KMS-11 (cell line): ENCODE measurements at regions not wholly inside any gene's neighbourhood (a gene's known extent, or its start where the extent isn't known, plus 50 kb on each side); places are given as distances from the start of the nearest gene placed in this dataset.

ENCODE experiments used
- H2AFZ ChIP-seq: fragments of 200-600 bp; sonication (generic); 2 replicates; pipeline ENCODE4 v1.6.1; 2016; ENCODE audit warnings: antibody characterized with exemption, mixed run types, low read depth
- H3K27ac ChIP-seq: fragments of 200-600 bp; sonication (generic); 2 replicates; pipeline ENCODE4 v1.6.1; 2016; ENCODE audit warnings: mild to moderate bottlenecking, mixed run types
- H3K27me3 ChIP-seq: fragments of 200-600 bp; sonication (generic); 2 replicates; pipeline ENCODE4 v1.6.1; 2017; ENCODE audit warnings: mild to moderate bottlenecking, low read depth, mixed run types, moderate library complexity; ENCODE audit not compliant: insufficient read depth
- H3K36me3 ChIP-seq: fragments of 200-600 bp; sonication (generic); 2 replicates; pipeline ENCODE4 v1.6.1; 2017; ENCODE audit warnings: mild to moderate bottlenecking, mixed run types; ENCODE audit not compliant: insufficient read depth
- H3K4me1 ChIP-seq: fragments of 200-600 bp; sonication (generic); 2 replicates; pipeline ENCODE4 v1.6.1; 2016; ENCODE audit warnings: mild to moderate bottlenecking, low read depth, mixed run types; ENCODE audit not compliant: poor library complexity, severe bottlenecking
- H3K4me2 ChIP-seq: fragments of 200-600 bp; sonication (generic); 2 replicates; pipeline ENCODE4 v1.7.0; 2016; ENCODE audit warnings: mild to moderate bottlenecking, mixed run types
- H3K4me3 ChIP-seq: fragments of 200-600 bp; sonication (generic); IDR thresholded peaks from 2 replicates; pipeline ENCODE4 v1.6.1; 2017; ENCODE audit warnings: low read depth, low read length, mixed read lengths; ENCODE audit not compliant: insufficient read depth
- H3K79me2 ChIP-seq: fragments of 200-600 bp; sonication (generic); 2 replicates; pipeline ENCODE4 v1.6.1; 2016; ENCODE audit warnings: low read depth, mixed run types; ENCODE audit not compliant: insufficient read depth
- H3K9ac ChIP-seq: fragments of 200-600 bp; sonication (generic); 2 replicates; pipeline ENCODE4 v1.6.1; 2016; ENCODE audit warnings: mild to moderate bottlenecking, mixed run types
- H4K20me1 ChIP-seq: fragments of 200-600 bp; sonication (generic); 2 replicates; pipeline ENCODE4 v1.6.1; 2016; ENCODE audit warnings: mild to moderate bottlenecking, mixed run types; ENCODE audit not compliant: insufficient read depth
- CTCF ChIP-seq: fragments of 200-600 bp; sonication (generic); conservative IDR thresholded peaks from 2 replicates; pipeline ENCODE4 v1.6.1; 2017; ENCODE audit warnings: low read depth, mild to moderate bottlenecking, antibody characterized with exemption, low read length, moderate library complexity, mixed read lengths

DNA sequence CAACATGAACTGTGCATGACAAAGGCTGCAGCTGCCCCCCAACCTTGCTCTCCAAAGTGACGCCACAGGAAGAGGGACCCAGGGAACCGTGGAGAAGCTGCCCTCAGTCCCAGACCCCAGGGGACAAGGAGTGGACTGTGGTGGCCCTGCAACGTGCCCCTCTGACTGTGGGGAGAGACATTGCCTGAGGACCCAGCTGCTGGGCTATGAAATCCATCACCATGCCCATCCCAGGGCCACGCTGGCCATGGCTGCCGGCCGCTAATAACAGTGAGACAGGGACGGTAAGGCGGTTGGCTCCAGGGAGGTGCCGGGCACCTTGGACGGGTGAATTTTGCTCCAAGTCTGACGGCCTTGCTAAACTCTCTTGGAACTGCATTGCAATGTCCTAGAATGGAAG is 211.3 kb upstream of the HDAC4 start:
- Histone ChIP-seq H3K36me3 (no peaks in the 10 kb centered on the region), H3K27ac (no peak overlapping the region), H4K20me1 (no peaks in the 10 kb centered on the region), H2AFZ (no peak overlapping the region), H3K4me3 (no peak overlapping the region), H3K9ac (no peak overlapping the region), H3K79me2 (no peaks in the 10 kb centered on the region), H3K4me1 (no peaks in the 10 kb centered on the region), H3K4me2 (no peak overlapping the region), H3K27me3 (peaks cover 9% of the 10 kb centered on the region)
- TF ChIP-seq CTCF = no peak

- Histone ChIP-seq H4K20me1 (no peaks in the 10 kb centered on the region), H3K79me2 (no peaks in the 10 kb centered on the region), H3K9ac (no peak overlapping the region), H3K36me3 (no peaks in the 10 kb centered on the region), H3K27me3 (peaks cover 9% of the 10 kb centered on the region), H3K4me2 (no peak overlapping the region), H2AFZ (no peak overlapping the region), H3K27ac (no peak overlapping the region), H3K4me1 (no peaks in the 10 kb centered on the region), H3K4me3 (no peak overlapping the region)
- no peak for TF ChIP-seq CTCF
Measured at GRCh38 chr2:239611222-239611795, 210.5 kb upstream of the HDAC4 start.

GRCh38 chr2:239610457-239611221 is 209.8 kb upstream of the HDAC4 start:
- no peak for TF ChIP-seq CTCF
- Histone ChIP-seq H3K79me2 (no peaks in the 10 kb centered on the region), H3K27me3 (peaks cover 9% of the 10 kb centered on the region), H4K20me1 (no peaks in the 10 kb centered on the region), H3K4me3 (no peak overlapping the region), H3K27ac (no peak overlapping the region), H3K9ac (no peak overlapping the region), H2AFZ (no peak overlapping the region), H3K4me2 (no peak overlapping the region), H3K36me3 (no peaks in the 10 kb centered on the region), H3K4me1 (no peaks in the 10 kb centered on the region)

GRCh38 chr2:239609607-239610310 is 208.9 kb upstream of the HDAC4 start:
- Histone ChIP-seq H3K4me2 (no peak overlapping the region), H3K36me3 (no peaks in the 10 kb centered on the region), H3K27me3 (peaks cover 9% of the 10 kb centered on the region), H3K4me1 (no peaks in the 10 kb centered on the region), H3K9ac (no peak overlapping the region), H3K27ac (no peak overlapping the region), H4K20me1 (no peaks in the 10 kb centered on the region), H3K79me2 (no peaks in the 10 kb centered on the region), H3K4me3 (no peak overlapping the region), H2AFZ (no peak overlapping the region)
- TF ChIP-seq CTCF = no peak
